ENCODE measurements at regions not wholly inside any gene's neighbourhood (a gene's known extent, or its start where the extent isn't known, plus 50 kb on each side); places are given as distances from the start of the nearest gene placed in this dataset.

GRCh38 chr11:104432526-104432925 lies 268.6 kb upstream of the PDGFD start:
- Mint-ChIP-seq H3K27ac (no peak overlapping the region), H3K9me3 (peaks cover 0 to 4% (median 0%) of the 10 kb centered on the region in 7 donors), H3K4me3 (no peak overlapping the region), H3K36me3 (no peaks in the 10 kb centered on the region), H3K4me1 (no peaks in the 10 kb centered on the region), H3K27me3 (ENCODE audit: low read depth in 3 of 3) (no peaks in the 10 kb centered on the region)
- 93% methylated on average over 3 of the region's 4 CpGs for WGBS (ENCODE audit: insufficient coverage)
- no peak for TF ChIP-seq CTCF (IDR thresholded peaks at IDR 0.05)
- Histone ChIP-seq H3K4me3 (replicated peaks in 1 of 3; ENCODE audit: low read depth in 2 of 3, low read length in 3 of 3) (no peak overlapping the region), H3K4me1 (ENCODE audit: control insufficient read depth in 1 of 2, insufficient read depth in 2 of 2, low read length in 2 of 2) (no peaks in the 10 kb centered on the region), H3K79me2 (ENCODE audit: insufficient read depth, low read length) (no peaks in the 10 kb centered on the region), H3K27ac (ENCODE audit: low read depth in 1 of 2, low read length in 2 of 2) (no peak overlapping the region), H3K27me3 (ENCODE audit: control insufficient read depth in 2 of 2, insufficient read depth in 2 of 2, low read length in 2 of 2) (no peaks in the 10 kb centered on the region), H4K20me1 (ENCODE audit: insufficient read depth, low read length) (no peaks in the 10 kb centered on the region), H3K36me3 (replicated peaks in 1 of 2; ENCODE audit: control insufficient read depth in 1 of 2, insufficient read depth in 2 of 2, low read length in 2 of 2) (no peaks in the 10 kb centered on the region), H3K9me3 (replicated peaks in 1 of 2; ENCODE audit: control insufficient read depth in 1 of 2, insufficient read depth in 1 of 2, low read length in 2 of 2) (no peaks in the 10 kb centered on the region), H3K4me2 (replicated peaks; ENCODE audit: extremely low read depth, low read length, poor library complexity, severe bottlenecking) (no peak overlapping the region), H3K9ac (ENCODE audit: insufficient read depth, low read length, poor library complexity, severe bottlenecking) (no peak overlapping the region), H2AFZ (ENCODE audit: insufficient read depth, low read depth, low read length, poor library complexity, severe bottlenecking) (no peak overlapping the region)
- no peak for DNase-seq
- intact Hi-C loops (cut with micrococcal nuclease) = no loop called here

- H3K27me3 ChIP-seq (ENCODE audit: control insufficient read depth in 2 of 2, insufficient read depth in 2 of 2, low read length in 2 of 2) = no peaks in the 10 kb centered on the region
- H3K4me3 ChIP-seq (replicated peaks in 1 of 3; ENCODE audit: low read depth in 2 of 3, low read length in 3 of 3) = no peak overlapping the region
- H3K4me1 ChIP-seq (ENCODE audit: control insufficient read depth in 1 of 2, insufficient read depth in 2 of 2, low read length in 2 of 2) = no peaks in the 10 kb centered on the region
- WGBS (ENCODE audit: insufficient coverage) = 97% methylated on average over 18 of the region's 23 CpGs
- H3K9me3 ChIP-seq (replicated peaks in 1 of 2; ENCODE audit: control insufficient read depth in 1 of 2, insufficient read depth in 1 of 2, low read length in 2 of 2) = peaks cover 0 to 7% of the 10 kb centered on the region in 2 donors
- Mint-ChIP-seq H3K27ac (no peak overlapping the region), H3K4me3 (no peak overlapping the region), H3K36me3 (no peaks in the 10 kb centered on the region), H3K9me3 (peaks cover 0 to 8% (median 5%) of the 10 kb centered on the region in 7 donors), H3K4me1 (no peaks in the 10 kb centered on the region), H3K27me3 (ENCODE audit: low read depth in 3 of 3) (peaks cover 0 to 2% (median 0%) of the 10 kb centered on the region in 3 donors)
- DNase-seq = no peak
- H3K9ac ChIP-seq (ENCODE audit: insufficient read depth, low read length, poor library complexity, severe bottlenecking) = no peak overlapping the region
- no peaks in the 10 kb centered on the region for H3K79me2 ChIP-seq (ENCODE audit: insufficient read depth, low read length)
- H2AFZ ChIP-seq (ENCODE audit: insufficient read depth, low read depth, low read length, poor library complexity, severe bottlenecking) = no peak overlapping the region
- no peak overlapping the region for H3K27ac ChIP-seq (ENCODE audit: low read depth in 1 of 2, low read length in 2 of 2)
- H4K20me1 ChIP-seq (ENCODE audit: insufficient read depth, low read length) = no peaks in the 10 kb centered on the region
- no peak overlapping the region for H3K4me2 ChIP-seq (replicated peaks; ENCODE audit: extremely low read depth, low read length, poor library complexity, severe bottlenecking)
- H3K36me3 ChIP-seq (replicated peaks in 1 of 2; ENCODE audit: control insufficient read depth in 1 of 2, insufficient read depth in 2 of 2, low read length in 2 of 2) = no peaks in the 10 kb centered on the region
- intact Hi-C loops (cut with micrococcal nuclease) = no loop called here
- no peak for TF ChIP-seq CTCF (IDR thresholded peaks at IDR 0.05)
Measured at GRCh38 chr11:104422324-104422944, 258.5 kb upstream of the PDGFD start.

Data from CD14-positive monocyte (primary cell).